ENCODE measurements at regions not wholly inside any gene's neighbourhood (a gene's known extent, or its start where the extent isn't known, plus 50 kb on each side); places are given as distances from the start of the nearest gene placed in this dataset.

DNA sequence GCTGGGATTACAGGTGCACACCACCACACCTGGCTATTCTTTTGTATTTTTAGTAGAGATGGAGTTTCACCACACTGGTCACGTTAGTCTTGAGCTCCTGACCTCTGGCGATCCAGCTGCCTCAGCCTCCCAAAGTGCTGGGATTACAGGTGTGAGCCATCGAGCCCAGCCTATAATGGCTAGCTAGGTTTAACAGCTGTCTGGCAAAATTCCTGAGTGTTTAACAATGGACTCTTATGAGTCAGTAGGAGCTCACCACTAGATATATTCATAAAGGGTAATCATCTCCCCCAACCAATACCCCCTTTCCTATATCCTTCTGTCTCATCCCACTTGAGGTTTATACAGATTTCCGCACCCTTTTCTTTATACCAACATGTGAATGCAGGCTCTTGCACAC lies 91.5 kb upstream of the CDH13 start:
- TF ChIP-seq, protein P1, sequence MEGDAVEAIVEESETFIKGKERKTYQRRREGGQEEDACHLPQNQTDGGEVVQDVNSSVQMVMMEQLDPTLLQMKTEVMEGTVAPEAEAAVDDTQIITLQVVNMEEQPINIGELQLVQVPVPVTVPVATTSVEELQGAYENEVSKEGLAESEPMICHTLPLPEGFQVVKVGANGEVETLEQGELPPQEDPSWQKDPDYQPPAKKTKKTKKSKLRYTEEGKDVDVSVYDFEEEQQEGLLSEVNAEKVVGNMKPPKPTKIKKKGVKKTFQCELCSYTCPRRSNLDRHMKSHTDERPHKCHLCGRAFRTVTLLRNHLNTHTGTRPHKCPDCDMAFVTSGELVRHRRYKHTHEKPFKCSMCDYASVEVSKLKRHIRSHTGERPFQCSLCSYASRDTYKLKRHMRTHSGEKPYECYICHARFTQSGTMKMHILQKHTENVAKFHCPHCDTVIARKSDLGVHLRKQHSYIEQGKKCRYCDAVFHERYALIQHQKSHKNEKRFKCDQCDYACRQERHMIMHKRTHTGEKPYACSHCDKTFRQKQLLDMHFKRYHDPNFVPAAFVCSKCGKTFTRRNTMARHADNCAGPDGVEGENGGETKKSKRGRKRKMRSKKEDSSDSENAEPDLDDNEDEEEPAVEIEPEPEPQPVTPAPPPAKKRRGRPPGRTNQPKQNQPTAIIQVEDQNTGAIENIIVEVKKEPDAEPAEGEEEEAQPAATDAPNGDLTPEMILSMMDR (IDR thresholded peaks at IDR 0.05; ENCODE audit: control extremely low read depth in 1 of 3, insufficient read depth in 1 of 3, low read depth in 1 of 3, low read length in 3 of 3), result no peak
- no peak for TF ChIP-seq SP2 (IDR thresholded peaks at IDR 0.05; ENCODE audit: low read length)
- TF ChIP-seq RFX5 (IDR thresholded peaks at IDR 0.05; ENCODE audit: borderline replicate concordance, low read depth, low read length), result no peak

All from H1 (cell line).